RWPE2 (cell line): ENCODE measurements at regions not wholly inside any gene's neighbourhood (a gene's known extent, or its start where the extent isn't known, plus 50 kb on each side); places are given as distances from the start of the nearest gene placed in this dataset.

ENCODE experiments used
- ATAC-seq: fragments of 200-7000 bp; cut with Tn5 transposase; 3 replicates; pipeline ENCODE4 v1.9.1; 2021; ENCODE audit warnings: low read depth
- DNase-seq: peaks from one replicate; pipeline ENCODE4 v3.0.0-alpha.2; 2020; ENCODE audit warnings: low spot score
- H3K27ac ChIP-seq: fragments of 450-650 bp; 2 replicates; pipeline ENCODE4 v1.5.1; 2017; ENCODE audit warnings: mild to moderate bottlenecking; ENCODE audit not compliant: poor library complexity, severe bottlenecking
- H3K27me3 ChIP-seq: fragments of 250-450 bp; sonication (Bioruptor Pico); 2 replicates; pipeline ENCODE4 v1.5.1; 2021; ENCODE audit warnings: mild to moderate bottlenecking, moderate library complexity; ENCODE audit not compliant: insufficient read depth, poor library complexity, severe bottlenecking
- H3K36me3 ChIP-seq: fragments of 250-450 bp; sonication (Bioruptor Pico); 2 replicates; pipeline ENCODE4 v1.5.1; 2020; ENCODE audit warnings: low read depth, mild to moderate bottlenecking, moderate library complexity
- H3K4me1 ChIP-seq: fragments of 250-450 bp; sonication (Bioruptor Pico); 2 replicates; pipeline ENCODE4 v1.5.1; 2021; ENCODE audit warnings: mild to moderate bottlenecking, moderate library complexity; ENCODE audit not compliant: insufficient read depth, poor library complexity, severe bottlenecking
- H3K4me3 ChIP-seq: fragments of 250-450 bp; sonication (Bioruptor Pico); 2 replicates; pipeline ENCODE4 v1.5.1; 2021; ENCODE audit warnings: mild to moderate bottlenecking, moderate library complexity; ENCODE audit not compliant: severe bottlenecking
- H3K9me3 ChIP-seq: fragments of 250-450 bp; sonication (Bioruptor Pico); 2 replicates; pipeline ENCODE4 v1.5.1; 2021; ENCODE audit warnings: mild to moderate bottlenecking, moderate library complexity; ENCODE audit not compliant: severe bottlenecking
- CTCF ChIP-seq: fragments of 450-650 bp; IDR thresholded peaks from one replicate; pipeline ENCODE4 v1.5.1; 2017; ENCODE audit warnings: mild to moderate bottlenecking, moderate library complexity; ENCODE audit not compliant: poor library complexity, severe bottlenecking

GRCh38 chr1:166698771-166699170, 140.5 kb upstream of the POGK start:
- Histone ChIP-seq H3K36me3 (no peaks in the 10 kb centered on the region), H3K9me3 (no peaks in the 10 kb centered on the region), H3K27me3 (no peaks in the 10 kb centered on the region), H3K27ac (no peak overlapping the region), H3K4me1 (no peaks in the 10 kb centered on the region), H3K4me3 (no peak overlapping the region)
- no peak for TF ChIP-seq CTCF
- ATAC-seq (no peak), DNase-seq (no peak)

- DNase-seq (no peak), ATAC-seq (no peak)
- no peak for TF ChIP-seq CTCF
- H3K36me3 ChIP-seq: no peaks in the 10 kb centered on the region
- no peaks in the 10 kb centered on the region for H3K9me3 ChIP-seq
- H3K4me1 ChIP-seq: no peaks in the 10 kb centered on the region
- H3K27ac ChIP-seq: no peak overlapping the region
- no peak overlapping the region for H3K4me3 ChIP-seq
- H3K27me3 ChIP-seq: no peaks in the 10 kb centered on the region
Measured at GRCh38 chr1:166699613-166700012, 139.7 kb upstream of the POGK start.

- ATAC-seq: no peak
Measured at GRCh38 chr1:166700696-166701095, 138.6 kb upstream of the POGK start.

GRCh38 chr1:166701603-166702100, 137.6 kb upstream of the POGK start:
- H3K27me3 ChIP-seq: no peaks in the 10 kb centered on the region
- H3K4me3 ChIP-seq: no peak overlapping the region
- H3K9me3 ChIP-seq: no peaks in the 10 kb centered on the region
- no peak overlapping the region for H3K27ac ChIP-seq
- DNase-seq (no peak), ATAC-seq (no peak)
- no peaks in the 10 kb centered on the region for H3K36me3 ChIP-seq
- TF ChIP-seq CTCF: no peak
- no peaks in the 10 kb centered on the region for H3K4me1 ChIP-seq

More at GRCh38 chr1:166700696-166701095, 138.6 kb upstream of the POGK start:
- no peak for TF ChIP-seq CTCF
- Histone ChIP-seq H3K27ac (no peak overlapping the region), H3K4me3 (no peak overlapping the region), H3K9me3 (no peaks in the 10 kb centered on the region), H3K27me3 (no peaks in the 10 kb centered on the region), H3K36me3 (no peaks in the 10 kb centered on the region), H3K4me1 (no peaks in the 10 kb centered on the region)
- no peak for DNase-seq

- H3K36me3 ChIP-seq: no peaks in the 10 kb centered on the region
- no peak overlapping the region for H3K4me3 ChIP-seq
- H3K27ac ChIP-seq: no peak overlapping the region
- DNase-seq: no peak
- H3K27me3 ChIP-seq: no peaks in the 10 kb centered on the region
- ATAC-seq: no peak
- no peaks in the 10 kb centered on the region for H3K9me3 ChIP-seq
- no peaks in the 10 kb centered on the region for H3K4me1 ChIP-seq
- no peak for TF ChIP-seq CTCF
Measured at GRCh38 chr1:166703141-166703540, 136.1 kb upstream of the POGK start.
